Chondrocyte (in vitro differentiated cells): ENCODE measurements at regions not wholly inside any gene's neighbourhood (a gene's known extent, or its start where the extent isn't known, plus 50 kb on each side); places are given as distances from the start of the nearest gene placed in this dataset.
A peak's percentile ranks its signal among the peaks of the same experiment; 100 is the strongest.

Experiments
- DNase-seq: peaks from one replicate; pipeline ENCODE4 v3.0.0; 2021; ENCODE audit warnings: mixed read lengths, low spot score
- H3K27ac Mint-ChIP-seq: one replicate; pipeline ENCODE4 v1.8.0; 2021; ENCODE audit warnings: mild to moderate bottlenecking, moderate library complexity, mixed read lengths; ENCODE audit not compliant: unreplicated experiment
- H3K27me3 Mint-ChIP-seq: 2 replicates; pipeline ENCODE4 v1.8.0; 2021; ENCODE audit warnings: low read depth, mixed read lengths
- H3K36me3 Mint-ChIP-seq: 2 replicates; pipeline ENCODE4 v1.8.0; 2021; ENCODE audit warnings: low read depth, mixed read lengths
- H3K4me1 Mint-ChIP-seq: 2 replicates; pipeline ENCODE4 v1.8.0; 2021; ENCODE audit warnings: low read depth, mild to moderate bottlenecking, mixed read lengths
- H3K4me3 Mint-ChIP-seq: one replicate; pipeline ENCODE4 v1.8.0; 2021; ENCODE audit warnings: mild to moderate bottlenecking, moderate library complexity, mixed read lengths; ENCODE audit not compliant: unreplicated experiment
- H3K9me3 Mint-ChIP-seq: 2 replicates; pipeline ENCODE4 v1.8.0; 2021; ENCODE audit warnings: low read depth, mixed read lengths
- CTCF ChIP-seq: fragments of 200-600 bp; sonication (generic); IDR thresholded peaks from 2 replicates; pipeline ENCODE4 v1.5.0; 2021; ENCODE audit warnings: antibody characterized with exemption, mild to moderate bottlenecking, moderate library complexity

- no peak for TF ChIP-seq CTCF
- H3K27ac Mint-ChIP-seq: no peak overlapping the region
- no peaks in the 10 kb centered on the region for H3K36me3 Mint-ChIP-seq
- no peak overlapping the region for H3K4me3 Mint-ChIP-seq
- H3K27me3 Mint-ChIP-seq: peaks cover 6% of the 10 kb centered on the region
- no peaks in the 10 kb centered on the region for H3K4me1 Mint-ChIP-seq
- H3K9me3 Mint-ChIP-seq: peaks cover 5% of the 10 kb centered on the region
- no peak for DNase-seq
Observed at GRCh38 chr3:144915202-144915601, 943.6 kb downstream of the DIPK2A start.

GRCh38 chr3:144921710-144922109 lies 950.1 kb downstream of the DIPK2A start:
- H3K27ac Mint-ChIP-seq: no peak overlapping the region
- H3K36me3 Mint-ChIP-seq: no peaks in the 10 kb centered on the region
- DNase-seq: no peak
- no peak overlapping the region for H3K4me3 Mint-ChIP-seq
- peaks cover 8% of the 10 kb centered on the region for H3K27me3 Mint-ChIP-seq
- no peaks in the 10 kb centered on the region for H3K9me3 Mint-ChIP-seq
- peaks cover 10% of the 10 kb centered on the region for H3K4me1 Mint-ChIP-seq
- no peak for TF ChIP-seq CTCF

- Mint-ChIP-seq H3K4me1 (peaks cover 10% of the 10 kb centered on the region), H3K27ac (no peak overlapping the region), H3K9me3 (no peaks in the 10 kb centered on the region), H3K36me3 (no peaks in the 10 kb centered on the region), H3K27me3 (peaks cover 6% of the 10 kb centered on the region), H3K4me3 (no peak overlapping the region)
- DNase-seq: no peak
- TF ChIP-seq CTCF: no peak
Observed at GRCh38 chr3:144923046-144923775, 951.6 kb downstream of the DIPK2A start.

GRCh38 chr3:144930431-144930830 lies 958.8 kb downstream of the DIPK2A start:
- no peak overlapping the region for H3K27ac Mint-ChIP-seq
- H3K4me1 Mint-ChIP-seq: no peaks in the 10 kb centered on the region
- peaks cover 28% of the 10 kb centered on the region for H3K9me3 Mint-ChIP-seq
- H3K27me3 Mint-ChIP-seq: no peaks in the 10 kb centered on the region
- peaks cover 3% of the 10 kb centered on the region for H3K36me3 Mint-ChIP-seq
- no peak for DNase-seq
- no peak for TF ChIP-seq CTCF
- H3K4me3 Mint-ChIP-seq: no peak overlapping the region

- TF ChIP-seq CTCF: no peak
- Mint-ChIP-seq H3K4me1 (no peaks in the 10 kb centered on the region), H3K9me3 (peaks cover 40% of the 10 kb centered on the region), H3K27ac (no peak overlapping the region), H3K36me3 (peaks cover 3% of the 10 kb centered on the region), H3K4me3 (no peak overlapping the region), H3K27me3 (no peaks in the 10 kb centered on the region)
- peak; percentile 66 for DNase-seq
Observed at GRCh38 chr3:144931590-144931989, 960.0 kb downstream of the DIPK2A start.
